Sigmoid colon (tissue), 4 donors: ENCODE measurements at regions not wholly inside any gene's neighbourhood (a gene's known extent, or its start where the extent isn't known, plus 50 kb on each side); places are given as distances from the start of the nearest gene placed in this dataset.

Experiments used
- EP300 ChIP-seq, 4 donors: sonication (generic); formaldehyde crosslinking; IDR thresholded peaks; one replicate each; pipeline ENCODE4 v1.6.1; 2017; ENCODE audit warnings: antibody characterized with exemption in 4 of 4
- POLR2A ChIP-seq, 2 donors: fragments of 450-650 bp; IDR thresholded peaks; one replicate each; pipeline ENCODE4 v1.6.1; 2016; ENCODE audit warnings: antibody characterized with exemption in 2 of 2, mild to moderate bottlenecking in 2 of 2, moderate library complexity in 2 of 2
- POLR2AphosphoS5 ChIP-seq, 4 donors: sonication (generic); formaldehyde crosslinking; IDR thresholded peaks; one replicate each; pipeline ENCODE4 v1.6.1; 2017; ENCODE audit warnings: antibody characterized with exemption in 4 of 4
- TF ChIP-seq, protein P1 (sequence below), 4 experiments: fragments of 450-650 bp in 3 of 4; fragments of 200-600 bp in 1 of 4; IDR thresholded peaks; one replicate each; pipeline ENCODE4 v1.5.1; 2016 to 2019; ENCODE audit warnings: antibody characterized with exemption in 4 of 4, mild to moderate bottlenecking in 3 of 4, moderate library complexity in 2 of 4

DNA sequence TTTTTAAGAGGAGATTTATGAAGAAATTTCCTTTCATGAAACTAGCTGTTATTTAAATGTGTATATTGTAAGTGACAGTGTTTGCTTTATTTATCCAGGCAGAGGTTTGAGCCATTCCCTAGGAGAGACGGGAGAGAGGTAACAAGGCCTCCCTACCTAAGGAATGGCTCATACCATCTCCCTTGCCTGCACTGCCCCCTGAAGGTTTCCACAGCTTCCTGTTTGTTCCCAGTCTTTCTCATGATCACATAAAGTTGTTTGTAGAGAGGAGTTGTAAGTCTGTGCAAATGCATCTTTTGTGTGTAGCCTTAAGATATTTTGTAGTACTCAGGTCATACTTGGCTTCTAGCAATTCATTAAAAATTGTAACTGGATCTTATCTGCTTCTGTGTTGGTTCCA is 1504.5 kb upstream of the PCDH10 start:
- TF ChIP-seq, protein P1, sequence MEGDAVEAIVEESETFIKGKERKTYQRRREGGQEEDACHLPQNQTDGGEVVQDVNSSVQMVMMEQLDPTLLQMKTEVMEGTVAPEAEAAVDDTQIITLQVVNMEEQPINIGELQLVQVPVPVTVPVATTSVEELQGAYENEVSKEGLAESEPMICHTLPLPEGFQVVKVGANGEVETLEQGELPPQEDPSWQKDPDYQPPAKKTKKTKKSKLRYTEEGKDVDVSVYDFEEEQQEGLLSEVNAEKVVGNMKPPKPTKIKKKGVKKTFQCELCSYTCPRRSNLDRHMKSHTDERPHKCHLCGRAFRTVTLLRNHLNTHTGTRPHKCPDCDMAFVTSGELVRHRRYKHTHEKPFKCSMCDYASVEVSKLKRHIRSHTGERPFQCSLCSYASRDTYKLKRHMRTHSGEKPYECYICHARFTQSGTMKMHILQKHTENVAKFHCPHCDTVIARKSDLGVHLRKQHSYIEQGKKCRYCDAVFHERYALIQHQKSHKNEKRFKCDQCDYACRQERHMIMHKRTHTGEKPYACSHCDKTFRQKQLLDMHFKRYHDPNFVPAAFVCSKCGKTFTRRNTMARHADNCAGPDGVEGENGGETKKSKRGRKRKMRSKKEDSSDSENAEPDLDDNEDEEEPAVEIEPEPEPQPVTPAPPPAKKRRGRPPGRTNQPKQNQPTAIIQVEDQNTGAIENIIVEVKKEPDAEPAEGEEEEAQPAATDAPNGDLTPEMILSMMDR (IDR thresholded peaks at IDR 0.05), result no peak
- TF ChIP-seq POLR2AphosphoS5 (IDR thresholded peaks at IDR 0.05) (no peak), POLR2A (IDR thresholded peaks at IDR 0.05) (no peak), EP300 (IDR thresholded peaks at IDR 0.05) (no peak)
